Lower leg skin (tissue), 4 donors: ENCODE measurements at regions not wholly inside any gene's neighbourhood (a gene's known extent, or its start where the extent isn't known, plus 50 kb on each side); places are given as distances from the start of the nearest gene placed in this dataset.

Experiments used
- DNase-seq, 2 donors: peaks; one replicate each; pipeline ENCODE4 v3.0.0-alpha.2; 2019; ENCODE audit warnings: low spot score in 2 of 2
- H3K4me3 ChIP-seq: fragments of 200-600 bp; sonication (generic); 2 replicates; pipeline ENCODE4 v1.5.1; 2017; ENCODE audit warnings: mild to moderate bottlenecking, low read depth; ENCODE audit not compliant: poor library complexity, severe bottlenecking
- POLR2A ChIP-seq, 2 donors: fragments of 450-650 bp; IDR thresholded peaks; one replicate each; pipeline ENCODE4 v1.6.1; 2016 to 2017; ENCODE audit warnings: antibody characterized with exemption in 2 of 2, mild to moderate bottlenecking in 1 of 2, moderate library complexity in 1 of 2
- WGBS, 2 donors: methylation state at CpG; one replicate each; pipeline ENCODE4 v1.1.5; 2018; 5-methylcytosine and 5-hydroxymethylcytosine counted together
- intact Hi-C: fragments of 100-400 bp; cut with DNase I; formaldehyde crosslinking; loops from one replicate; pipeline ENCODE4 v1.15.0; 2023; ENCODE audit warnings: low total_unique reads
- TF ChIP-seq, protein P1 (sequence below), 3 donors: fragments of 450-650 bp; IDR thresholded peaks; one replicate each; pipeline ENCODE4 v1.5.1; 2016; ENCODE audit warnings: antibody characterized with exemption in 3 of 3, mild to moderate bottlenecking in 3 of 3, moderate library complexity in 2 of 3

DNA sequence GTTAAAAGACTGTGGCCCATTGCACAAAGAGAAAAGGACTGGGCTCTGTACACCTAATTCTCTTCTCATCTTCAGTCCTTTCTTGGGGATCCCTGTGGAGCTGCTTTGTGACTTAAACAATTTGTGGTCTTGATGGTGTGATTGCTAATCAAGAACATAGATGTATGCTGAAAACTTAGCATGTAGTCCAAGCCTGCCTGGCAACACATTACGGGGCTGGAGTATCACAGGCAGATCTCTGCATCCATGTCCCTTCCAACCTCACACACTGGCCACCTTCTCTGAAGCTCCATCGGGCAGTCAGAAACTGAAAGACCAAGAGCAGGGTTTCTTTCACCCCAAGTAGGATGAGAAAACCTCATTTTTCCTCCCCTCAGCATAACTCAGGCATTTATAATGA lies 69.6 kb upstream of the ARGLU1 start:
- 96 to 97% methylated on average over 2 of the region's 2 CpGs for WGBS, 2 donors
- no peak overlapping the region for H3K4me3 ChIP-seq
- peak in 1 of 2 donors; percentile 32 for DNase-seq
- no peak for TF ChIP-seq POLR2A (IDR thresholded peaks at IDR 0.05)
- TF ChIP-seq, protein P1, sequence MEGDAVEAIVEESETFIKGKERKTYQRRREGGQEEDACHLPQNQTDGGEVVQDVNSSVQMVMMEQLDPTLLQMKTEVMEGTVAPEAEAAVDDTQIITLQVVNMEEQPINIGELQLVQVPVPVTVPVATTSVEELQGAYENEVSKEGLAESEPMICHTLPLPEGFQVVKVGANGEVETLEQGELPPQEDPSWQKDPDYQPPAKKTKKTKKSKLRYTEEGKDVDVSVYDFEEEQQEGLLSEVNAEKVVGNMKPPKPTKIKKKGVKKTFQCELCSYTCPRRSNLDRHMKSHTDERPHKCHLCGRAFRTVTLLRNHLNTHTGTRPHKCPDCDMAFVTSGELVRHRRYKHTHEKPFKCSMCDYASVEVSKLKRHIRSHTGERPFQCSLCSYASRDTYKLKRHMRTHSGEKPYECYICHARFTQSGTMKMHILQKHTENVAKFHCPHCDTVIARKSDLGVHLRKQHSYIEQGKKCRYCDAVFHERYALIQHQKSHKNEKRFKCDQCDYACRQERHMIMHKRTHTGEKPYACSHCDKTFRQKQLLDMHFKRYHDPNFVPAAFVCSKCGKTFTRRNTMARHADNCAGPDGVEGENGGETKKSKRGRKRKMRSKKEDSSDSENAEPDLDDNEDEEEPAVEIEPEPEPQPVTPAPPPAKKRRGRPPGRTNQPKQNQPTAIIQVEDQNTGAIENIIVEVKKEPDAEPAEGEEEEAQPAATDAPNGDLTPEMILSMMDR (IDR thresholded peaks at IDR 0.05) = no peak
- intact Hi-C loops = no loop called here

DNA sequence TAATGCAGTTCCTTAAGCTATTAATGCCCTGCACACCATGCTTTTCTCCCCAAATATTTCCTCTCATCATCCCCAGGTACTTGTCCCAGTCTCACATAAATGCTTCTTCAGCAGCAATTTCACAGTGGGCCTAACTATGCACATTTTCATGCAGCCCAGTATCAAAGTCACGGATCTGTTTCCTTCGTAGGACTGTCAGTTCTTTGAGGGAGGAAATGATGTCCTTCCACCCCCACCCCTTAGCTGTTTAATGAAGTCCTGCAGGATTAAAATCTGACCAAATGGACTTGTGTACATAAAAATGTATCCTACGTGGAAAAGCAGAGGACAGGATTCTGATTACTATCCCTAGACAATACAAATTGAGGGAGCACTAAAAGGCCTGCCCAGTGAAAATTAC lies 68.6 kb upstream of the ARGLU1 start:
- no peak overlapping the region for H3K4me3 ChIP-seq
- WGBS, 2 donors = 87 to 90% methylated on average over 3 of the region's 3 CpGs
- TF ChIP-seq, protein P1 (IDR thresholded peaks at IDR 0.05) = no peak
- no peak for TF ChIP-seq POLR2A (IDR thresholded peaks at IDR 0.05)
- no peak for DNase-seq
- intact Hi-C loops = no loop called here

DNA sequence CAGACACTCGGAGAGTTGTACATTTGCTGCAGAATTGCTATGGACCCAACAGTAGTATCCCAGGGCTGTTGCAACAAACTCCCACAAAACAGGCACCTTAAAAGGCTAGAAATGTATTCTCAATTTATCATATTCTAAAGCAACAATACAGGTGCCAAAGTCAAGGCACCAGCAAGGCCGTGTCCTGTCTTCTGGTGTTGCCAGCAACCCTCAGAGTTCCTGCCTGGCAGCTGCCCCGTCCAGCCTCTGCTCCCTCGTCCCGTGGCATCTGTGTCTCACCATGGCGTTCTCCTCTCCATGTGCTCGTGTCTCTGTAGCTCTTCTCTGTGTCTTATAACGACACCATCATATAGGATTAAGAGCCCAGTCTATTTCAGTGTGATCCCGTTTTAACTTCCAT lies 67.7 kb upstream of the ARGLU1 start:
- no peak overlapping the region for H3K4me3 ChIP-seq
- no peak for TF ChIP-seq POLR2A (IDR thresholded peaks at IDR 0.05)
- TF ChIP-seq, protein P1 (IDR thresholded peaks at IDR 0.05) = no peak
- intact Hi-C loops = no loop called here
- DNase-seq = peak in 1 of 2 donors; percentile 65
- WGBS, 2 donors = 88 to 89% methylated on average over 8 to 9 of the region's 9 CpGs

DNA sequence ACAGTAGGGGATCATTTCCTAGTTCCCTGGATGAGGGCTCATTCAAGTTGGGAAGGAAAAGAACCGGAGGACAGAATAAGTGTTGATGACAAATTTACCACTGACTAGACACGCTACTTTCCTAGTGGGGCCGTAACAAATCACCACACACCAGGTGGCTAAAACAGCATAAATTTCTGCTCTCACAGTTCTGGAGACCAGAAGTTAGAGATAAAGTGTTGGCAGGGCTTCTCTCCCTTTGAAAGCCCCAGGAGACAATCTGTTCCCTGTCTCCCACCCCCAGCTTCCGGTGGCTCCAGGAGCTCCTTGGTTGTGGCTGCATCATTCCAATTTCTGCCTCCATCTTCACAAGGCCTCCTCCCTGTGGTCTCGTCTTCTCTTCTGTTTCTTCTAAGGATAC lies 65.4 kb upstream of the ARGLU1 start:
- TF ChIP-seq, protein P1 (IDR thresholded peaks at IDR 0.05) = no peak
- no peak for TF ChIP-seq POLR2A (IDR thresholded peaks at IDR 0.05)
- DNase-seq = peak in 1 of 2 donors; percentile 20
- no peak overlapping the region for H3K4me3 ChIP-seq
- intact Hi-C loops = no loop called here
- WGBS, 2 donors = 86 to 90% methylated on average over 5 of the region's 5 CpGs

DNA sequence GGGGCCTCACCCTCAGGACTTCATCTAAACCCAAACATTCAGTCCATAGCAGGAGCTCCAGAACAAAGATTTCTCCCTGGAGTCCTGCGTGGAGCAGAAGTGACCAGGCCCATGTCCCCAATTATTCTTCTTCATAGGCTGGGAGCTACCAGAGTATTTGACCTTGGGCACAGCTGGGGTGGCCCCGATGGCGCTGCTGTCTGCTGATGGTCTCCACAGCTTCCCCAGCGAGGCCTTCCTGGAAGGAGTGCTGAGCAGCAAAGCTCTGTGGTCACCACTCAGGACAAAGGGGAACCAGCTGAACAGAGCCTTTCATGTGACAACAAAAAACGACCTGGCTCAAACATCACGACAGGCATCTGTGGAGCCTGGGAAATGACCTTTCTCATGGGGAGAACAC lies 62.7 kb upstream of the ARGLU1 start:
- intact Hi-C loops = no loop called here
- H3K4me3 ChIP-seq = no peak overlapping the region
- WGBS, 2 donors = 81 to 83% methylated on average over 5 to 6 of the region's 6 CpGs
- TF ChIP-seq, protein P1 (IDR thresholded peaks at IDR 0.05) = no peak
- TF ChIP-seq POLR2A (IDR thresholded peaks at IDR 0.05) = no peak
- DNase-seq = peak in 1 of 2 donors; percentile 65

DNA sequence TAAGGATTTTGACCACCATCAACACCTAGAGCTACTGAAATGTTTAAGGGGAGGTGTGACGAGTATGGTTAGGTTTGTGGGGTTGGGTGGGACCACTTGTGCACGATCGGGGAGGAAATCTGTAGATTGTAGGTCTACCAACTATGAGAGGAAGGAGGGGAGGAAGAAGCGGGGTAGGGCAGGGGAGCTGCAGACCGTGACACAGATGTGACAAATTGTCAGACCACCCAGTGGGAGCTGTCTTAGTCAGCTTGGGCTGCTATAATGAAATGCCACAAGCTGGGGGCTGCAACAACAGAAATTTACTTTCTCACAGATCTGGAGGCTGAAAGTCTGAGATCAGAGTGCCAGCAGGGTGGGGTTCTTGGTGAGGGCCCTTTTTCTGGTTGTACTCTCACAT lies 62.2 kb upstream of the ARGLU1 start:
- TF ChIP-seq POLR2A (IDR thresholded peaks at IDR 0.05) = no peak
- TF ChIP-seq, protein P1 (IDR thresholded peaks at IDR 0.05) = no peak
- intact Hi-C loops = no loop called here
- peak in 1 of 2 donors; percentile 43 for DNase-seq
- 81 to 87% methylated on average over 5 of the region's 5 CpGs for WGBS, 2 donors
- no peak overlapping the region for H3K4me3 ChIP-seq
